ENCODE measurements at regions not wholly inside any gene's neighbourhood (a gene's known extent, or its start where the extent isn't known, plus 50 kb on each side); places are given as distances from the start of the nearest gene placed in this dataset.

DNA sequence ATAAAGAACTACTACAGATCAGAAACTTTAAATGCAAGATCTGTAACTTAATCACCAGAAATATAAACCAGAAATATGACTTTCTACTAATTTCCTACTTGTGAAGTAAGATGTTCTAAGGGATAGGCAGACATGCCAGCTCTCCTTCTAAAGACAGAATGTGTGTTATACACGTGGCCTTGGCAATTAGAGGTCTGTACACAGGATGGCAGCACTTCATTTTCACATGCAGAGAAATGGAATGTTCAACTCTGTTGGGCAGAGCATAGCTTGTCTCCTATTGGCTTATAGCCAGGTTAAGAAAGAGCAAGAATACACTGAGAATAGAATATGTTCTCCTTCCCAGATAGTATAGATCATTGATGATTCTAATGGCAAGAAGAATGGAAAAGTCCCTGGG lies 403.8 kb downstream of the DAD1 start:
- TF ChIP-seq EZH2 (IDR thresholded peaks at IDR 0.05; ENCODE audit: insufficient read depth, poor library complexity, severe bottlenecking) = no peak
- no peak for TF ChIP-seq EZH2phosphoT487 (IDR thresholded peaks at IDR 0.05; ENCODE audit: insufficient read depth, low read depth)

Data from GM23248 (cell line).